CD4-positive, CD25-positive, alpha-beta regulatory T cell (primary cell): ENCODE measurements at regions not wholly inside any gene's neighbourhood (a gene's known extent, or its start where the extent isn't known, plus 50 kb on each side); places are given as distances from the start of the nearest gene placed in this dataset.

Experiments
- ATAC-seq, 2 donors: fragments of 150-1000 bp; cut with Tn5 transposase; one replicate each; pipeline ENCODE4 v1.10.0; 2021; ENCODE audit warnings: low read depth in 2 of 2, moderate number of reproducible peaks in 2 of 2, moderate library complexity in 1 of 2
- DNase-seq, 3 donors: peaks; one replicate each; pipeline versions ENCODE4 v3.0.0 to v3.0.0-alpha.2; 2012 to 2022; ENCODE audit warnings: mixed read lengths in 1 of 3
- H3K27ac ChIP-seq: one replicate; pipeline ENCODE4 v1.7.0; 2013; ENCODE audit warnings: mild to moderate bottlenecking, low read length; ENCODE audit not compliant: insufficient read depth, poor library complexity, severe bottlenecking
- H3K27me3 ChIP-seq: one replicate; pipeline ENCODE4 v1.7.0; 2013; ENCODE audit warnings: low read length; ENCODE audit not compliant: control insufficient read depth, insufficient read depth
- H3K36me3 ChIP-seq: one replicate; pipeline ENCODE4 v1.7.0; 2013; ENCODE audit warnings: mild to moderate bottlenecking, low read length, moderate library complexity; ENCODE audit not compliant: control insufficient read depth, insufficient read depth
- H3K4me1 ChIP-seq: 2 replicates; pipeline ENCODE4 v1.7.0; 2013; ENCODE audit warnings: mild to moderate bottlenecking, low read length; ENCODE audit not compliant: insufficient read depth, control insufficient read depth, poor library complexity, severe bottlenecking
- H3K4me3 ChIP-seq: one replicate; pipeline ENCODE4 v1.7.0; 2013; ENCODE audit warnings: low read depth, mild to moderate bottlenecking, low read length, moderate library complexity
- H3K9me3 ChIP-seq, 2 experiments: 1 replicate in 1 of 2; 2 replicates in 1 of 2; pipeline ENCODE4 v1.7.0; 2013; ENCODE audit warnings: low read length in 2 of 2, mild to moderate bottlenecking in 1 of 2, moderate library complexity in 1 of 2; ENCODE audit not compliant: control insufficient read depth in 2 of 2
- H3K27ac Mint-ChIP-seq, 3 donors: one replicate each; pipeline ENCODE4 v1.8.0; 2020 to 2022; ENCODE audit warnings: mild to moderate bottlenecking in 3 of 3, mixed read lengths in 3 of 3, moderate library complexity in 2 of 3
- H3K27me3 Mint-ChIP-seq: one replicate; pipeline ENCODE4 v1.8.0; 2022; ENCODE audit warnings: mild to moderate bottlenecking, mixed read lengths
- H3K36me3 Mint-ChIP-seq: one replicate; pipeline ENCODE4 v1.8.0; 2020; ENCODE audit warnings: mixed read lengths
- H3K4me1 Mint-ChIP-seq, 4 donors: one replicate each; pipeline ENCODE4 v1.8.0; 2020 to 2022; ENCODE audit warnings: mixed read lengths in 4 of 4, mild to moderate bottlenecking in 1 of 4
- H3K4me3 Mint-ChIP-seq, 4 donors: one replicate each; pipeline ENCODE4 v1.8.0; 2020 to 2022; ENCODE audit warnings: mild to moderate bottlenecking in 4 of 4, mixed read lengths in 4 of 4, moderate library complexity in 3 of 4
- H3K9me3 Mint-ChIP-seq, 7 donors: one replicate each; pipeline ENCODE4 v1.8.0; 2020 to 2022; ENCODE audit warnings: mixed read lengths in 7 of 7, mild to moderate bottlenecking in 3 of 7, moderate library complexity in 2 of 7

- Mint-ChIP-seq H3K36me3 (no peaks in the 10 kb centered on the region), H3K27ac (no peak overlapping the region), H3K9me3 (peaks cover 0 to 31% (median 8%) of the 10 kb centered on the region in 7 donors), H3K4me3 (no peak overlapping the region), H3K27me3 (no peaks in the 10 kb centered on the region), H3K4me1 (no peaks in the 10 kb centered on the region)
- no peak overlapping the region for H3K4me3 ChIP-seq
- no peaks in the 10 kb centered on the region for H3K27me3 ChIP-seq
- DNase-seq (no peak), ATAC-seq (no peak)
- peaks cover 0 to 4% of the 10 kb centered on the region in 2 experiments for H3K9me3 ChIP-seq
- H3K4me1 ChIP-seq: no peaks in the 10 kb centered on the region
- no peaks in the 10 kb centered on the region for H3K36me3 ChIP-seq
- no peak overlapping the region for H3K27ac ChIP-seq
These were observed 764.4 kb upstream of the PCDH10 start for GRCh38 chr4:132384709-132385108.

DNA sequence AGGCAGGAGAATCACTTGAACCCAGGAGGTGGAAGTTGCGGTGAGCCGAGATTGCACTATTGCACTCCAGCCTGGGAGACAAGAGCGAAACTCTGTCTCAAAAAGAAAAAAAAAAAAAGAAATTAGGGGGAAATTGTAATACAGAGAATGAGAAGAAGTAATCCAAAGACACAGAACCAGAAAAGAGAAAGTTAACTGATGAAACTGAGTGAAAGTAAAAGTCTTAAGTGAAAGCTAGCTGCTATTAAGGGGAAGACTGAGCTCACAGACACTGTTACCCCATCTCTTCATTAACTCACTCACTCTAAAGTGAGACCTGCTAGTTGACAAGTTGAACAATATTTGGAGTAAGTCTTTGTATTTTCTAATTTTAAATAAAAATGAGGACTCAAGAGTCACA, 763.0 kb upstream of the PCDH10 start:
- peaks cover 0 to 4% of the 10 kb centered on the region in 2 experiments for H3K9me3 ChIP-seq
- H3K27ac ChIP-seq: no peak overlapping the region
- no peaks in the 10 kb centered on the region for H3K4me1 ChIP-seq
- ATAC-seq (no peak), DNase-seq (no peak)
- H3K36me3 ChIP-seq: no peaks in the 10 kb centered on the region
- H3K36me3 Mint-ChIP-seq: no peaks in the 10 kb centered on the region
- no peaks in the 10 kb centered on the region for H3K27me3 ChIP-seq
- peaks cover 0 to 33% (median 6%) of the 10 kb centered on the region in 7 donors for H3K9me3 Mint-ChIP-seq
- H3K4me3 ChIP-seq: no peak overlapping the region
- no peaks in the 10 kb centered on the region for H3K27me3 Mint-ChIP-seq
- no peak overlapping the region for H3K27ac Mint-ChIP-seq
- no peak overlapping the region for H3K4me3 Mint-ChIP-seq
- H3K4me1 Mint-ChIP-seq: no peaks in the 10 kb centered on the region

DNA sequence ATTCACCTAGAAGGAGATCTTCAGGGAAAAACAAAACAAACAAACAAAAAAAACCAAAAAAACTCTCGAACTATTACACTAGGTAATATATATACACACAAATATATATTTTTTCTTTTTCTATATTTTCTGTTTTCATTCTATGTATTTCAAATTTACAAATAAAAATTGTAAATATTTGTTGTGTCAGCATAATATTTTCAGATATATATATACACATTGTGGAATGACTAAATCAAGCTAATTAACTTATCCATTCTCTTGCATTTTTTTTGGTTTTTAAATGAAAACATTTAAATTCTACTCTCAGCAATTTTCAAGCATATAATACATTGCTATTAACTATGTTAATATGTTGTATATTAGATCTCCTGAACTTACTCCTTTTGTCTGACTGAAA, 762.0 kb upstream of the PCDH10 start:
- H3K4me1 Mint-ChIP-seq: no peaks in the 10 kb centered on the region
- Histone ChIP-seq H3K27me3 (no peaks in the 10 kb centered on the region), H3K4me1 (no peaks in the 10 kb centered on the region), H3K27ac (no peak overlapping the region), H3K36me3 (no peaks in the 10 kb centered on the region), H3K9me3 (peaks cover 0 to 4% of the 10 kb centered on the region in 2 experiments), H3K4me3 (no peak overlapping the region)
- H3K36me3 Mint-ChIP-seq: no peaks in the 10 kb centered on the region
- no peaks in the 10 kb centered on the region for H3K27me3 Mint-ChIP-seq
- H3K4me3 Mint-ChIP-seq: no peak overlapping the region
- peaks cover 0 to 33% (median 8%) of the 10 kb centered on the region in 7 donors for H3K9me3 Mint-ChIP-seq
- H3K27ac Mint-ChIP-seq: no peak overlapping the region
- ATAC-seq (no peak), DNase-seq (no peak)

- Histone ChIP-seq H3K4me3 (no peak overlapping the region), H3K9me3 (no peaks in the 10 kb centered on the region), H3K36me3 (no peaks in the 10 kb centered on the region), H3K27ac (no peak overlapping the region), H3K27me3 (no peaks in the 10 kb centered on the region), H3K4me1 (no peaks in the 10 kb centered on the region)
- ATAC-seq: no peak
- Mint-ChIP-seq H3K36me3 (no peaks in the 10 kb centered on the region), H3K4me3 (no peak overlapping the region), H3K27ac (no peak overlapping the region), H3K9me3 (peaks cover 0 to 22% (median 7%) of the 10 kb centered on the region in 7 donors), H3K4me1 (no peaks in the 10 kb centered on the region), H3K27me3 (no peaks in the 10 kb centered on the region)
- no peak for DNase-seq
These were observed 753.5 kb upstream of the PCDH10 start for GRCh38 chr4:132395561-132395960.

DNA sequence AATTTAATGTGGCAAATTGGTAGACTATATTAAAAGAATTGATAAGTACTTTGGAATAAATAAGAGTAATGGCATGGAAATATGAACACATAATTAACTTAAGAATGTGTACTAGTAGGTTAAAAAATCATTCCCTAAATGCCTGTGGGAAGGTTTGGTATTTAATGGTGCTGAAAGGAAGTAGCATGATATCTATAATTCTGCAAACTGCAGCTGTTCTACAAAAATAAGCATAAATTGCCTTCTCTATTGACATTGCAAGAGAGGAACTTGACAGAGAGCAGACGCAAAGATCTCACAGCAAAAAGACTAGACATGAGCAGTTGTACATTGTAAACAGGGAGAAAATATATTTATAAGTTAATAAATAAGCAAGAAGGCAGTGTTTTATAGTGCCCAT, 752.5 kb upstream of the PCDH10 start:
- ATAC-seq (no peak), DNase-seq (no peak)
- H3K27ac ChIP-seq: no peak overlapping the region
- no peak overlapping the region for H3K4me3 Mint-ChIP-seq
- no peaks in the 10 kb centered on the region for H3K4me1 ChIP-seq
- H3K27ac Mint-ChIP-seq: no peak overlapping the region
- H3K36me3 ChIP-seq: no peaks in the 10 kb centered on the region
- H3K4me1 Mint-ChIP-seq: no peaks in the 10 kb centered on the region
- no peaks in the 10 kb centered on the region for H3K27me3 ChIP-seq
- H3K9me3 Mint-ChIP-seq: peaks cover 2 to 27% (median 7%) of the 10 kb centered on the region in 7 donors
- no peak overlapping the region for H3K4me3 ChIP-seq
- no peaks in the 10 kb centered on the region for H3K36me3 Mint-ChIP-seq
- H3K9me3 ChIP-seq: no peaks in the 10 kb centered on the region
- no peaks in the 10 kb centered on the region for H3K27me3 Mint-ChIP-seq

DNA sequence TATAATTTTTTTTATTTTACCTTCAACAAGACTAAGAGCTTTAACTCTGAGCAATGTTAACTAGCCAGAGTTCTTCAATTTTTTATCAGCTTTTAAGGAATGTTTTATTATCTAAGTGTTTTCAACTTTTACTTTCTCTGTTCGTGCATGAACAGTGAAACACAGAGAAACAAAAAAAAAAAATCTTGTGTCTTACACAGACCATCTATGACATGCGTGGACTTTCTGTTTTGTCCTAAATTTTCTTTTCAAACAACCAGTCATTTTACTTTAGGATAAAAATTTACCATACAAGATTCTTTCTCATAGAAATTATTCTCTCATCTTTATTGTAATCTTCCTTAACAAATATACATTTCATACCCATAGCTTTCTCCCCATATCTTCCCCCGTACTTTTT, 731.9 kb upstream of the PCDH10 start:
- Mint-ChIP-seq H3K9me3 (peaks cover 2 to 41% (median 9%) of the 10 kb centered on the region in 7 donors), H3K4me3 (no peak overlapping the region), H3K27ac (no peak overlapping the region), H3K27me3 (no peaks in the 10 kb centered on the region), H3K4me1 (no peaks in the 10 kb centered on the region), H3K36me3 (no peaks in the 10 kb centered on the region)
- DNase-seq (no peak), ATAC-seq (no peak)
- no peak overlapping the region for H3K4me3 ChIP-seq
- no peaks in the 10 kb centered on the region for H3K4me1 ChIP-seq
- peaks cover 1 to 8% of the 10 kb centered on the region in 2 experiments for H3K9me3 ChIP-seq
- no peak overlapping the region for H3K27ac ChIP-seq
- no peaks in the 10 kb centered on the region for H3K27me3 ChIP-seq
- no peaks in the 10 kb centered on the region for H3K36me3 ChIP-seq

GRCh38 chr4:132427125-132427524, 722.0 kb upstream of the PCDH10 start:
- ATAC-seq: no peak
- DNase-seq: no peak
- Mint-ChIP-seq H3K4me1 (no peaks in the 10 kb centered on the region), H3K4me3 (no peak overlapping the region), H3K36me3 (no peaks in the 10 kb centered on the region), H3K9me3 (peaks cover 0 to 11% (median 5%) of the 10 kb centered on the region in 7 donors), H3K27ac (no peak overlapping the region), H3K27me3 (no peaks in the 10 kb centered on the region)
- H3K4me1 ChIP-seq: no peaks in the 10 kb centered on the region
- no peaks in the 10 kb centered on the region for H3K27me3 ChIP-seq
- peaks cover 0 to 5% of the 10 kb centered on the region in 2 experiments for H3K9me3 ChIP-seq
- H3K27ac ChIP-seq: no peak overlapping the region
- H3K4me3 ChIP-seq: no peak overlapping the region
- H3K36me3 ChIP-seq: no peaks in the 10 kb centered on the region

GRCh38 chr4:132437117-132437516, 712.0 kb upstream of the PCDH10 start:
- H3K27ac Mint-ChIP-seq: no peak overlapping the region
- ATAC-seq: no peak
- Histone ChIP-seq H3K27ac (no peak overlapping the region), H3K36me3 (no peaks in the 10 kb centered on the region), H3K9me3 (peaks cover 0 to 6% of the 10 kb centered on the region in 2 experiments), H3K27me3 (no peaks in the 10 kb centered on the region), H3K4me1 (no peaks in the 10 kb centered on the region), H3K4me3 (no peak overlapping the region)
- H3K4me3 Mint-ChIP-seq: no peak overlapping the region
- no peaks in the 10 kb centered on the region for H3K36me3 Mint-ChIP-seq
- no peak for DNase-seq
- H3K4me1 Mint-ChIP-seq: no peaks in the 10 kb centered on the region
- H3K9me3 Mint-ChIP-seq: peaks cover 0 to 7% (median 4%) of the 10 kb centered on the region in 7 donors
- no peaks in the 10 kb centered on the region for H3K27me3 Mint-ChIP-seq
